AG04449 (cell line): ENCODE measurements at regions not wholly inside any gene's neighbourhood (a gene's known extent, or its start where the extent isn't known, plus 50 kb on each side); places are given as distances from the start of the nearest gene placed in this dataset.

Experiments used
- CTCF ChIA-PET: fragments of 350-600 bp; formaldehyde crosslinking; extraction: SDS; loops from one replicate; lab custom pipeline; 2021; ENCODE audit warnings: antibody characterized with exemption; lab: Yijun Ruan, JAX
- POLR2A ChIA-PET: fragments of 400-600, 350-600 bp; formaldehyde crosslinking; extraction: SDS; loops from one replicate; lab custom pipeline; 2020; ENCODE audit warnings: antibody characterized with exemption, inconsistent platforms; lab: Yijun Ruan, JAX
- DNase-seq: peaks from one replicate; pipeline ENCODE4 v3.0.0-alpha.2; 2010; ENCODE audit warnings: low read depth, low spot score
- H3K4me3 ChIP-seq: 2 replicates; pipeline ENCODE4 v1.5.1; 2011; ENCODE audit warnings: low read depth, mild to moderate bottlenecking, control low read depth, low read length
- CTCF ChIP-seq: IDR thresholded peaks from one replicate; pipeline ENCODE4 v1.5.1; 2011; ENCODE audit warnings: mild to moderate bottlenecking, moderate library complexity, low read length, control low read depth, inconsistent platforms; ENCODE audit not compliant: insufficient read depth; ENCODE audit errors: missing control alignments

- TF ChIP-seq CTCF: no peak
- H3K4me3 ChIP-seq: no peak overlapping the region
- POLR2A ChIA-PET: no interaction called here
- DNase-seq: no peak
- CTCF ChIA-PET: no interaction called here
Measured at GRCh38 chr1:228939881-228940392, 204.7 kb downstream of the RHOU start.

GRCh38 chr1:228940526-228940925, 205.2 kb downstream of the RHOU start:
- CTCF ChIA-PET: no interaction called here
- TF ChIP-seq CTCF: no peak
- no peak overlapping the region for H3K4me3 ChIP-seq
- DNase-seq: no peak
- POLR2A ChIA-PET: no interaction called here

GRCh38 chr1:228940926-228941325, 205.6 kb downstream of the RHOU start:
- no peak overlapping the region for H3K4me3 ChIP-seq
- no peak for DNase-seq
- POLR2A ChIA-PET: no interaction called here
- TF ChIP-seq CTCF: no peak
- CTCF ChIA-PET: no interaction called here

GRCh38 chr1:228941666-228942065, 206.4 kb downstream of the RHOU start:
- CTCF ChIA-PET: no interaction called here
- no peak for DNase-seq
- TF ChIP-seq CTCF: no peak
- H3K4me3 ChIP-seq: no peak overlapping the region
- POLR2A ChIA-PET: no interaction called here

- DNase-seq: no peak
- TF ChIP-seq CTCF: no peak
- ChIA-PET CTCF (no interaction called here), POLR2A (no interaction called here)
- H3K4me3 ChIP-seq: no peak overlapping the region
Measured at GRCh38 chr1:228943436-228943835, 208.2 kb downstream of the RHOU start.

- DNase-seq: no peak
- CTCF ChIA-PET: no interaction called here
- TF ChIP-seq CTCF: no peak
- POLR2A ChIA-PET: no interaction called here
- H3K4me3 ChIP-seq: no peak overlapping the region
Measured at GRCh38 chr1:228944296-228944695, 209.0 kb downstream of the RHOU start.
